HG03342 (cell line): ENCODE measurements at regions not wholly inside any gene's neighbourhood (a gene's known extent, or its start where the extent isn't known, plus 50 kb on each side); places are given as distances from the start of the nearest gene placed in this dataset.
"Not testable (repeated sequence)": the region's sequence is repeated elsewhere in the genome, so short reads cannot be mapped to it uniquely, and the experiment has no call there.

Experiments used
- ATAC-seq: cut with Tn5 transposase; IDR thresholded peaks from one replicate; pipeline ENCODE4 v1.9.1; 2021; ENCODE audit warnings: mild to moderate bottlenecking, moderate library complexity; ENCODE audit not compliant: unreplicated experiment

GRCh38 chr16:29173371-29174305 lies 188.8 kb downstream of the LAT start:
- not testable (repeated sequence) for ATAC-seq

GRCh38 chr16:29172098-29172724 lies 187.4 kb downstream of the LAT start:
- not testable (repeated sequence) for ATAC-seq

- not testable (repeated sequence) for ATAC-seq
Measured at GRCh38 chr16:29171296-29171695, 186.4 kb downstream of the LAT start.

- ATAC-seq: not testable (repeated sequence)
Measured at GRCh38 chr16:29170393-29171119, 185.7 kb downstream of the LAT start.

GRCh38 chr16:29169295-29169994 lies 184.6 kb downstream of the LAT start:
- ATAC-seq: not testable (repeated sequence)

GRCh38 chr16:29168515-29169259 lies 183.8 kb downstream of the LAT start:
- ATAC-seq: not testable (repeated sequence)

GRCh38 chr16:29164442-29165089 lies 179.7 kb downstream of the LAT start:
- not testable (repeated sequence) for ATAC-seq

- not testable (repeated sequence) for ATAC-seq
Measured at GRCh38 chr16:29160171-29160570, 175.3 kb downstream of the LAT start.

- ATAC-seq: not testable (repeated sequence)
Measured at GRCh38 chr16:29159603-29160002, 174.8 kb downstream of the LAT start.

- no peak for ATAC-seq
Measured at GRCh38 chr16:29158785-29159184, 173.9 kb downstream of the LAT start.

GRCh38 chr16:29158031-29158784 lies 173.4 kb downstream of the LAT start:
- ATAC-seq: not testable (repeated sequence)

- ATAC-seq: not testable (repeated sequence)
Measured at GRCh38 chr16:29157051-29157923, 172.4 kb downstream of the LAT start.

- ATAC-seq: no peak
Measured at GRCh38 chr16:29156511-29156910, 171.7 kb downstream of the LAT start.

GRCh38 chr16:29155866-29156200 lies 171.0 kb downstream of the LAT start:
- not testable (repeated sequence) for ATAC-seq

- not testable (repeated sequence) for ATAC-seq
Measured at GRCh38 chr16:29155131-29155865, 170.4 kb downstream of the LAT start.

GRCh38 chr16:29154676-29155121 lies 169.8 kb downstream of the LAT start:
- no peak for ATAC-seq

- ATAC-seq: no peak
Measured at GRCh38 chr16:29154088-29154487, 169.2 kb downstream of the LAT start.
